Osteocyte (in vitro differentiated cells): ENCODE measurements at regions not wholly inside any gene's neighbourhood (a gene's known extent, or its start where the extent isn't known, plus 50 kb on each side); places are given as distances from the start of the nearest gene placed in this dataset.
A peak's percentile ranks its signal among the peaks of the same experiment; 100 is the strongest.

ENCODE experiments used
- DNase-seq: peaks from one replicate; pipeline ENCODE4 v3.0.0; 2021; ENCODE audit warnings: mixed read lengths; ENCODE audit not compliant: unreplicated experiment; ENCODE audit errors: extremely low spot score
- H3K27ac Mint-ChIP-seq: one replicate; pipeline ENCODE4 v1.8.0; 2021; ENCODE audit warnings: mild to moderate bottlenecking, mixed read lengths; ENCODE audit not compliant: unreplicated experiment
- H3K27me3 Mint-ChIP-seq: one replicate; pipeline ENCODE4 v1.8.0; 2021; ENCODE audit warnings: mixed read lengths; ENCODE audit not compliant: unreplicated experiment
- H3K36me3 Mint-ChIP-seq: one replicate; pipeline ENCODE4 v1.8.0; 2021; ENCODE audit warnings: mixed read lengths; ENCODE audit not compliant: unreplicated experiment
- H3K4me1 Mint-ChIP-seq: one replicate; pipeline ENCODE4 v1.8.0; 2021; ENCODE audit warnings: mixed read lengths; ENCODE audit not compliant: unreplicated experiment
- H3K4me3 Mint-ChIP-seq: one replicate; pipeline ENCODE4 v1.8.0; 2021; ENCODE audit warnings: mild to moderate bottlenecking, moderate library complexity, mixed read lengths; ENCODE audit not compliant: unreplicated experiment
- H3K9me3 Mint-ChIP-seq: one replicate; pipeline ENCODE4 v1.8.0; 2021; ENCODE audit warnings: mixed read lengths; ENCODE audit not compliant: unreplicated experiment
- CTCF ChIP-seq: fragments of 200-600 bp; sonication (generic); IDR thresholded peaks from 2 replicates; pipeline ENCODE4 v1.5.0; 2021; ENCODE audit warnings: antibody characterized with exemption, mild to moderate bottlenecking, moderate library complexity

GRCh38 chr22:27028093-27028492 lies 370.7 kb downstream of the MIAT start:
- Mint-ChIP-seq H3K27me3 (no peaks in the 10 kb centered on the region), H3K36me3 (no peaks in the 10 kb centered on the region), H3K4me3 (no peak overlapping the region), H3K9me3 (no peaks in the 10 kb centered on the region), H3K4me1 (peaks cover 9% of the 10 kb centered on the region), H3K27ac (no peak overlapping the region)
- no peak for DNase-seq
- no peak for TF ChIP-seq CTCF

GRCh38 chr22:27029584-27030130 lies 372.3 kb downstream of the MIAT start:
- H3K9me3 Mint-ChIP-seq, result no peaks in the 10 kb centered on the region
- no peak overlapping the region for H3K4me3 Mint-ChIP-seq
- H3K4me1 Mint-ChIP-seq, result peaks cover 4% of the 10 kb centered on the region
- no peaks in the 10 kb centered on the region for H3K36me3 Mint-ChIP-seq
- no peak overlapping the region for H3K27ac Mint-ChIP-seq
- TF ChIP-seq CTCF, result no peak
- H3K27me3 Mint-ChIP-seq, result no peaks in the 10 kb centered on the region
- no peak for DNase-seq

GRCh38 chr22:27032091-27032761 lies 374.8 kb downstream of the MIAT start:
- Mint-ChIP-seq H3K27ac (no peak overlapping the region), H3K4me3 (no peak overlapping the region), H3K27me3 (no peaks in the 10 kb centered on the region), H3K4me1 (peaks cover 4% of the 10 kb centered on the region), H3K36me3 (no peaks in the 10 kb centered on the region), H3K9me3 (no peaks in the 10 kb centered on the region)
- peak; percentile 32 for TF ChIP-seq CTCF
- DNase-seq, result no peak

GRCh38 chr22:27041745-27042310 lies 384.4 kb downstream of the MIAT start:
- Mint-ChIP-seq H3K36me3 (no peaks in the 10 kb centered on the region), H3K4me1 (peaks cover 19% of the 10 kb centered on the region), H3K27ac (no peak overlapping the region), H3K9me3 (no peaks in the 10 kb centered on the region), H3K4me3 (no peak overlapping the region), H3K27me3 (no peaks in the 10 kb centered on the region)
- TF ChIP-seq CTCF, result no peak
- no peak for DNase-seq

- Mint-ChIP-seq H3K4me1 (peaks cover 19% of the 10 kb centered on the region), H3K27me3 (no peaks in the 10 kb centered on the region), H3K9me3 (no peaks in the 10 kb centered on the region), H3K4me3 (no peak overlapping the region), H3K27ac (no peak overlapping the region), H3K36me3 (no peaks in the 10 kb centered on the region)
- TF ChIP-seq CTCF, result no peak
- DNase-seq, result no peak
Observed at GRCh38 chr22:27043262-27043661, 385.9 kb downstream of the MIAT start.
